K562 (cell line): ENCODE measurements at regions not wholly inside any gene's neighbourhood (a gene's known extent, or its start where the extent isn't known, plus 50 kb on each side); places are given as distances from the start of the nearest gene placed in this dataset.

ENCODE experiments used
- ELF1 ChIP-seq: fragments of 200-800 bp; sonication (Bioruptor generic); IDR thresholded peaks from 2 replicates; pipeline ENCODE4 v1.6.1; 2016; ENCODE audit warnings: missing genetic modification characterization, missing compliant biosample characterization
- MAZ ChIP-seq, 2 experiments: fragments of 450-650 bp in 1 of 2; sonication (generic) in 1 of 2; formaldehyde crosslinking; IDR thresholded peaks in 1 of 2; conservative IDR thresholded peaks in 1 of 2; 2 replicates each; pipeline versions ENCODE4 v1.4.0 to v1.5.0; 2020; ENCODE audit warnings: mild to moderate bottlenecking in 1 of 2, missing genetic modification reagents in 1 of 2
- RFX1 ChIP-seq: fragments of 450-650 bp; IDR thresholded peaks from 2 replicates; pipeline ENCODE4 v1.6.1; 2016; ENCODE audit warnings: mild to moderate bottlenecking, moderate library complexity
- RNF2 ChIP-seq: sonication (generic); IDR thresholded peaks from 2 replicates; pipeline ENCODE4 v1.6.1; 2016
- XRCC5 ChIP-seq: fragments of 200-400 bp; formaldehyde crosslinking; IDR thresholded peaks from 2 replicates; pipeline ENCODE4 v1.6.1; 2017; ENCODE audit warnings: low read depth, mild to moderate bottlenecking, low read length
- ZBTB33 ChIP-seq: sonication (generic); formaldehyde crosslinking; IDR thresholded peaks from 2 replicates; pipeline ENCODE4 v1.8.1; 2023; ENCODE audit warnings: mild to moderate bottlenecking, missing genetic modification reagents
- ZNF165 ChIP-seq: fragments of 250-450 bp; sonication (Bioruptor Pico); IDR thresholded peaks from 2 replicates; pipeline ENCODE4 v1.4.0; 2020; ENCODE audit warnings: borderline replicate concordance
- ZNF740 ChIP-seq, 3 experiments: fragments of 200-800 bp in 1 of 3; sonication (Bioruptor generic) in 1 of 3; sonication (generic) in 1 of 3; formaldehyde crosslinking in 1 of 3; IDR thresholded peaks; 2 replicates each; pipeline versions ENCODE4 v1.6.1 to v1.8.0; 2016 to 2022; ENCODE audit warnings: mild to moderate bottlenecking in 2 of 3, missing compliant biosample characterization in 2 of 3, missing genetic modification characterization in 2 of 3, missing genetic modification reagents in 1 of 3

DNA sequence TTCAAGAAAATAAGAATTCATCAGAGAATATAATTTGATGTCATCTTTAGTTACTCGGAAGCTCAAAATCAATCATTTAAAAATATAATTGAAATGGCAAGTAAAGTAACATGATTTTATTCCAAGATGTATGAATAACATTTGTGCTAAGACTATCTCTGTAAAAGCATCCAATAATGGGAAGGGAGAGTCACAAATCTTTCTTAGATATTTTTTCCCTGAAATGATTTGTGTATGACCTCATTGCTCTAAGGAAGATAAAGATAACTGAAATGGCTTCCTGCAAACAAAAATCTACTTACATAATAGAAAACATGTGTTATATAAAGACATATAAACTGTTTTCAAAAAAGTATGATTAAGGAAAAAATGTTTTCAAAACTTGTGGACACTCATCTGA lies 97.4 kb upstream of the FGF10 start:
- no peak for TF ChIP-seq ELF1 (tag)
- TF ChIP-seq RNF2, result no peak
- TF ChIP-seq XRCC5, result no peak
- no peak for TF ChIP-seq RFX1
- TF ChIP-seq MAZ (CRISPR knock-in tag; conservative IDR thresholded peaks at IDR 0.05 in 1 of 2, IDR thresholded peaks at IDR 0.05 in 1 of 2), result no peak
- TF ChIP-seq ZNF165 (CRISPR knock-in tag), result no peak
- TF ChIP-seq ZNF740 (CRISPR knock-in tag; IDR thresholded peaks at IDR 0.05), result no peak
- no peak for TF ChIP-seq ZNF740 (tag; IDR thresholded peaks at IDR 0.05)
- TF ChIP-seq ZBTB33 (CRISPR knock-in tag), result no peak
